Testis (tissue), 2 donors: ENCODE measurements at regions not wholly inside any gene's neighbourhood (a gene's known extent, or its start where the extent isn't known, plus 50 kb on each side); places are given as distances from the start of the nearest gene placed in this dataset.

ENCODE experiments used
- CTCF ChIP-seq, 3 experiments: fragments of 450-650 bp in 2 of 3; fragments of 200-600 bp in 1 of 3; sonication (generic) in 1 of 3; IDR thresholded peaks; one replicate each; pipeline ENCODE4 v1.5.1; 2016 to 2019; ENCODE audit warnings: antibody characterized with exemption in 3 of 3, mild to moderate bottlenecking in 2 of 3, moderate library complexity in 1 of 3
- POLR2A ChIP-seq: fragments of 450-650 bp; IDR thresholded peaks from one replicate; pipeline ENCODE4 v1.6.1; 2017; ENCODE audit warnings: antibody characterized with exemption, mild to moderate bottlenecking, moderate library complexity

GRCh38 chr2:90209009-90209408 lies 1517.5 kb downstream of the RPIA start:
- TF ChIP-seq CTCF (IDR thresholded peaks at IDR 0.05) (no peak), POLR2A (no peak)
